Activated naive CD4-positive, alpha-beta T cell treated with anti-CD3 and anti-CD28 coated beads, Interleukin-2, amount 10 ng/mL, durations not matched to agents 7 days and 5 days (primary cell): ENCODE measurements at regions not wholly inside any gene's neighbourhood (a gene's known extent, or its start where the extent isn't known, plus 50 kb on each side); places are given as distances from the start of the nearest gene placed in this dataset.
"Not testable (repeated sequence)": the region's sequence is repeated elsewhere in the genome, so short reads cannot be mapped to it uniquely, and the experiment has no call there.

ENCODE experiments used
- CTCF ChIA-PET: fragments of 350-600 bp; sonication (Branson Sonifier 250); formaldehyde crosslinking; loops from one replicate; lab custom pipeline; 2021; ENCODE audit warnings: antibody characterized with exemption; lab: Charles Lee
- DNase-seq: peaks from one replicate; pipeline ENCODE4 v3.0.0-alpha.2; 2020
- H3K27ac Mint-ChIP-seq: one replicate; pipeline ENCODE4 v1.8.0; 2021; ENCODE audit warnings: mild to moderate bottlenecking, moderate library complexity, mixed read lengths
- H3K27me3 Mint-ChIP-seq: one replicate; pipeline ENCODE4 v1.8.0; 2021; ENCODE audit warnings: mild to moderate bottlenecking, mixed read lengths
- H3K36me3 Mint-ChIP-seq: one replicate; pipeline ENCODE4 v1.8.0; 2021; ENCODE audit warnings: mixed read lengths
- H3K4me1 Mint-ChIP-seq: one replicate; pipeline ENCODE4 v1.8.0; 2021; ENCODE audit warnings: mixed read lengths
- H3K4me3 Mint-ChIP-seq: one replicate; pipeline ENCODE4 v1.8.0; 2021; ENCODE audit warnings: mild to moderate bottlenecking, moderate library complexity, mixed read lengths
- H3K9me3 Mint-ChIP-seq: one replicate; pipeline ENCODE4 v1.8.0; 2021; ENCODE audit warnings: mixed read lengths

DNA sequence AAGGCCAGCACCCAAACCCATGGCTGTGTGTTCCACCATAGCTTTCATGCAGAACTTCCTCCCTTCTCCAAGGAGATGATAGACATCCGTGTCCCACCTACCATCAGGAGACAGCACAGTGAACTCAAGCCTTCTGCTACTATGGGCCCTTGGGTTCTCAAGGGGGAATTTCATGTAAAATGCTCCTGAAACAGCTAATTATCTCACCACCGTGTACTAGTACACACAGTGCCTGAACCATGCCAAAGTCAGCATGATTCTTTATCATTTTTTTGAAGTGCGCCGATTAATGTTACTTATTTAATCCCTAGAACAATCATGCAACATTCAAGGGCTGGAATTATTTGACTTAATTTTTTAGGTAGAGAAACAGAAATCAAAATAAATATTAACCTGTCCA lies 151.7 kb downstream of the FAM72C start:
- CTCF ChIA-PET, DNase-seq, H3K4me1 Mint-ChIP-seq, H3K27ac Mint-ChIP-seq, H3K36me3 Mint-ChIP-seq, H3K27me3 Mint-ChIP-seq, H3K9me3 Mint-ChIP-seq, H3K4me3 Mint-ChIP-seq: not testable (repeated sequence)

DNA sequence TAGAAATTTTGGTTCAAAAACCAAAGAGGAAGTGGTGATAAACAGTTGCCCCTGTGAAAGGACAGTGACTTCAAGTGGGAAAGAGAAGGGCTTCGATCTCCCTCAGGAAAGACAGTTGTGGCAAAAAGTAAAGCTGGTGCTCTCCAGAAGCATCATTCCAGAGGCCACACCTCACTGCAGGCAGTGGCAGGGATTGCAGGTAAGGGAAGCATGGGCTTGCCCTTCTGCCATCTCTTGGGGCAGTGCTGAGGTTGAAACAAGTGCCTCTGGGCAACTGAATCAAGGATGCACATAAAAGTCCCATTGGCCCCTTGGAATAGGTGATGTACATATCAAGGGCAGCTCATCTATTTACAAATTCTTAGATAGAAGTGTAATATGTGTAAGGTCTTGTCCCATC lies 155.4 kb downstream of the FAM72C start:
- CTCF ChIA-PET, H3K9me3 Mint-ChIP-seq, DNase-seq, H3K4me3 Mint-ChIP-seq, H3K4me1 Mint-ChIP-seq, H3K36me3 Mint-ChIP-seq, H3K27me3 Mint-ChIP-seq, H3K27ac Mint-ChIP-seq: not testable (repeated sequence)

DNA sequence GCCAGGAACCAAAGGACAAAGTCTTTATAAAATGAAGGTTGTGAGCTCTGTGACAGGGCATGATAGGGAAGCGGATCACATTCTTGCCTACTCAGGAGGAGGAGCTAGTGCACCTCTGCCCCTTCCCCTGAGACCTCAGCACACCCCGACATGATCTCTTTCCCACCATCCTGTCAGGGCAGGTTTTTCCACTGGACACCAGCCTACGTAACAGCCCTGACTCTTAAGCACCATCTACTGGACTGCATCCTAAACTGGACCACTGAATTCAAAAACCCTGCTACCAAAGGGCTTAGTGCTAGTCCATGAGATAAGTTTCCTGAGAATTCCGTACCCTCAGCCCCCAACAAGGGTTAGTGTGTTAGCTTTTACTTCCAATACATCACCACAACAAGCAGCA lies 166.4 kb downstream of the FAM72C start:
- H3K4me1 Mint-ChIP-seq, CTCF ChIA-PET, H3K4me3 Mint-ChIP-seq, H3K27ac Mint-ChIP-seq, H3K27me3 Mint-ChIP-seq, H3K9me3 Mint-ChIP-seq, H3K36me3 Mint-ChIP-seq, DNase-seq: not testable (repeated sequence)

DNA sequence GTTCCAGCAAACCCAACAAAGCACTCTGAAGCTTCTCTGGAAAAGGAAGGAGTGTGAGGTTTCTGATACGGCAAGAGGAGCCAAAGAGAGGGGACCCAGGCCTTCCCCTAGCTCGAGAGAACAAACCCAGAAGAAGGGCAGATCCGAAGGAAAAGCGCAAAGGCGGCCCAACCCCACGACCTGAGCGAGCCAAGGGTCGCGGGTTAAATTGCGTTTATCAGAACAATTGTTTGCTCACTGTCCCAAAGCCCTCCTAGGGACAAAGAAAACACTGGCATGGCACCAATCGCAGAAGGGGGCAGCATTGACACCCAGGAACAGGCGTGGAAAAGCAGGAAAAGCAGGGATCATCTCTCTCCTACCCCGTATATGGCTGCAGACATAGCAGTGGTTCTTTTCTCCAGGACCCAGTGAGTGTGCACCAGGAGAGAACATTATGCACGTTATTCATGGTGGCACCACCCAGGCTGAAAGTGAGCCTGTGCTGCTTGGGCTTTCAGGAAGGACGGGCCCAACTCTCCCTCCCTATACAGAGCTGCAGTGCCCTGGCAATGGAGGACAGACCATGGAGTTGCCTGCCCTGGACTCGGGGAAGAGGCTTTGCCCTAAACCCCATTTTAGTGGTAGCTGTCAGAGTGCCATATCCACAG lies 167.0 kb downstream of the FAM72C start:
- H3K27ac Mint-ChIP-seq, DNase-seq, H3K36me3 Mint-ChIP-seq, CTCF ChIA-PET, H3K9me3 Mint-ChIP-seq, H3K27me3 Mint-ChIP-seq, H3K4me3 Mint-ChIP-seq, H3K4me1 Mint-ChIP-seq: not testable (repeated sequence)

- peak; percentile 47 for DNase-seq
- H3K27me3 Mint-ChIP-seq, H3K9me3 Mint-ChIP-seq, CTCF ChIA-PET, H3K36me3 Mint-ChIP-seq, H3K4me1 Mint-ChIP-seq: not testable (repeated sequence)
- H3K27ac Mint-ChIP-seq: peak overlapping the region; percentile 77
- peak overlapping the region; percentile 62 for H3K4me3 Mint-ChIP-seq
Observed at GRCh38 chr1:143803927-143804411, 167.8 kb downstream of the FAM72C start.

GRCh38 chr1:143803095-143803494 lies 168.7 kb downstream of the FAM72C start:
- H3K4me3 Mint-ChIP-seq, H3K9me3 Mint-ChIP-seq, H3K4me1 Mint-ChIP-seq, H3K27me3 Mint-ChIP-seq, CTCF ChIA-PET, H3K27ac Mint-ChIP-seq, H3K36me3 Mint-ChIP-seq, DNase-seq: not testable (repeated sequence)

DNA sequence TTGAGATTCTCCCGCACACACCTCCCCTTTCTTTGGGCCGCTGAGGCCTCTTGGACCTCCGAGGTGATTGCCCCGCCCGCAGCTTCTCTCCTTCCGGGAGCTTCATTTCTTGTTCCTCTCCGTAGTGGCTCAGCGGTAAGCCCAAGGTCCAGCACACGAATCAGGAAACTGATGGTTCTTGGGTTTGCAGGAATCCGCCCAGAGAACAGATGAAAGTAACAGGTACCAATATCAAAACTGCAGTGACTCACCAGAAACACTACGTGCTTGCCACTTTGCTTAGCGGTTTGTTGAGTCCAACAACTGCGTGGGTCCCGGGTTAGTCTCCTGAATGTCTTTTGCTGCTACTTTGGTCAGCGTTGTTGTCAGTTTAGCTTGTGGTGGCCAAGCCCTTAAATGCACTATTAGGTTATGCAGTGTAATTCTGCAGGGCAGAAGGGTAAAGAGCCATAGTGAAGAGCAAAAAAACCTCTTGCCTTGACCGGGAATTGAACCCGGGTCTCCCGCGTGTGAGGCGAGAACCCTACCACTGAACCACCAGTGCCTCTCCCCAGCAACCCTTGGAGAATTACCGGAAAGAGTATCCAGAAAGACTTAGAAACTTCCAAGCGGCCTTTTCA lies 172.1 kb downstream of the FAM72C start:
- H3K4me3 Mint-ChIP-seq, H3K27ac Mint-ChIP-seq, H3K4me1 Mint-ChIP-seq, H3K36me3 Mint-ChIP-seq, DNase-seq, H3K9me3 Mint-ChIP-seq, CTCF ChIA-PET: not testable (repeated sequence)
- peaks cover 13% of the 10 kb centered on the region for H3K27me3 Mint-ChIP-seq

GRCh38 chr1:143796369-143796768 lies 175.4 kb downstream of the FAM72C start:
- DNase-seq, H3K36me3 Mint-ChIP-seq, H3K27me3 Mint-ChIP-seq, CTCF ChIA-PET, H3K27ac Mint-ChIP-seq, H3K9me3 Mint-ChIP-seq, H3K4me1 Mint-ChIP-seq, H3K4me3 Mint-ChIP-seq: not testable (repeated sequence)

DNA sequence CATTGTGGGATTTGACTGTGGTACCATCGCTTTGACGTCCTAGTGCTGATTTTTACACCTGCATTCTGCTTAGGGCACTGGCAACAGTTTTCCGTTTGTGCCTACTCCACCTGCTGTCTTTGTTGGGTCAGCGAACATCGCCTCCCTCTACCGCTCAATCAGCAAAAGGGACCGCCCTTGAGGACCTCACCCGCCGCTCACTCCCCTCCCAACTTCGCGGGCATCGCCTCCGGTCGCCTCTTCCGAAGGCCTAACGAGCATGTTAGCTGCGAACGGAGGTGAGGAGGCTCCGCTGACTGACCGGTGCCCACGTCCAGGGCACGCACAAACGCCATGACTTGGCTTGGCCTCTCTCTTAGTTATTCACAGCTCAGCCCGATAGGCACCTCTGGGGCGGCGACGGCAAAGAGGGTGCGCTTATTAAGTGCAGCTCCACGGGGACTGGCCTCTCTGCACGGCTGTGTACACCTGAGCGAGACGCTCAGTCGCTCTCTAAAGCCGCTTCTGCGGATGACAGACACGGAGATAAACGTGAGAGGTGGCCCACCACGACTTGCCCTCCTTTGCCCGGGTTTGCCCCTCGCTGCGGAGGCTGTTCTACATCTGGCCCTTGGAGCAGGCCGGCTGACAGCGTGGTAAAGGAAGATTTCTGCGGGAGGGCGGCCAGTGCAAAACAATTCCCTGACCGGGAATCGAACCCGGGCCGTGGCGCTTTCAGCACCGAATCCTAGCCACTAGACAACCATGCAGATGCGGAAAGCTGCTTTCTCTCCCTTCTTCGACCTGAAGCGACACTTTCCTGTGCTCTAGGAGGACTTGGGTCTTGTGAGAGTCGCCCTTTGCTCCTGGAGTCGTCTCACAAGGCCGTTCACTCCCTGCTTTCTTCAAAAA lies 179.5 kb downstream of the FAM72C start:
- H3K4me1 Mint-ChIP-seq, CTCF ChIA-PET, H3K27me3 Mint-ChIP-seq, H3K36me3 Mint-ChIP-seq, DNase-seq, H3K4me3 Mint-ChIP-seq, H3K27ac Mint-ChIP-seq, H3K9me3 Mint-ChIP-seq: not testable (repeated sequence)

- DNase-seq, CTCF ChIA-PET, H3K9me3 Mint-ChIP-seq, H3K4me1 Mint-ChIP-seq, H3K36me3 Mint-ChIP-seq, H3K27ac Mint-ChIP-seq, H3K4me3 Mint-ChIP-seq, H3K27me3 Mint-ChIP-seq: not testable (repeated sequence)
Observed at GRCh38 chr1:143786381-143786780, 185.4 kb downstream of the FAM72C start.

GRCh38 chr1:143785883-143786282 lies 185.9 kb downstream of the FAM72C start:
- H3K4me3 Mint-ChIP-seq, H3K27me3 Mint-ChIP-seq, H3K36me3 Mint-ChIP-seq, H3K9me3 Mint-ChIP-seq, H3K4me1 Mint-ChIP-seq, DNase-seq, CTCF ChIA-PET, H3K27ac Mint-ChIP-seq: not testable (repeated sequence)

DNA sequence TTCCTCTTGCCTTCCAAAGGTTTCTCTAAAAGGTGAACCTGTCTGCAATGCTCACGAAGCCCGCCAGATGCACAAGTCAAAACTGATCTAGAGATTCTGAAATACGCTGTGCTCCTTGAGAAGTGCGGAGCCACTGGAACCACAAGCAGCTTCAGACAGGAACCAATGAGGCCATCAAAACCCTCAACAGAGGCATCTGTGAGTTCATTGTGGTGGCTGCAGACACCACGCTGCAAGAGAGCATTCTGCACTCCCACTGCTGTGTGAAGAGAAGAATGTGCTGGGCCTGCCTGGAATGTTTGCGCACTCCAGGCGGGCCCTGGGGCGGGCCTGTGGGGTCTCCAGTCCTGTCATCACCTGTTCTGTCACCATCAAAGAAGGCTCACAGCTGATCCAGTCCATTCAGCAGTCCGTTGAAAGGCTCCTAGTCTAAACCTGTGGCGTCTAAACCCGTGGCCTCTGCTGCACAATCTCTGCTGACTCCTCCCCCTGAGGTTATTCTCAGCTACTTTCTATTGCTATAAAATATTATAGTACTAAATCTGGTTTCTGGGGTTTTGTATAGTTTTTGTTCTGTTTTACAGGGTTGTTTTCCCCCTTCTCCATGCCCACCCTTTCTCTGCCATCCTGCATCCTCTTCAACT lies 187.4 kb downstream of the FAM72C start:
- H3K4me1 Mint-ChIP-seq, DNase-seq, H3K27ac Mint-ChIP-seq, H3K36me3 Mint-ChIP-seq, H3K27me3 Mint-ChIP-seq, H3K9me3 Mint-ChIP-seq, H3K4me3 Mint-ChIP-seq, CTCF ChIA-PET: not testable (repeated sequence)

DNA sequence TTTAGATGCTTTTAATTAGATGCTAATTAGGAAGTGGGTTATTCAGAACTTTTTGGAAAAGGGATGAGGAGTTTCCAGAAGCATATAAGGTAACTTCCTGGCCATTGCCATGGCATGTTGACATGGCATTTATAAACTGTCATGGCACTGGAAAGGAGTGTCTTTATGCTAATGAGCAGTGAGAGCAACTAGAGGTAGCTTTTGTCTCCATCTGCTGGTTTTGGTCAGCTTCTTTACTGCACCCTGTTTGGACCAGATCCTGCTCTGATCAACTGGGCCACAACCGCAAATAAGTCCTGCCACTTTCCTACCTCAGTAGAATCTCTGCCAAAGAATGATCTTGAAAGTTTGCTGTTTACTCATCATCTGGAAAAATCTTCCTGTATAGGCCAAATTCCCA lies 193.6 kb downstream of the FAM72C start:
- H3K4me1 Mint-ChIP-seq, H3K9me3 Mint-ChIP-seq, H3K36me3 Mint-ChIP-seq, H3K4me3 Mint-ChIP-seq, CTCF ChIA-PET, H3K27me3 Mint-ChIP-seq, H3K27ac Mint-ChIP-seq, DNase-seq: not testable (repeated sequence)

- CTCF ChIA-PET, H3K36me3 Mint-ChIP-seq, H3K27ac Mint-ChIP-seq, H3K4me1 Mint-ChIP-seq, H3K9me3 Mint-ChIP-seq, H3K4me3 Mint-ChIP-seq, H3K27me3 Mint-ChIP-seq, DNase-seq: not testable (repeated sequence)
Observed at GRCh38 chr1:143764831-143765230, 207.0 kb downstream of the FAM72C start.
